GM21390 (cell line): ENCODE measurements at regions not wholly inside any gene's neighbourhood (a gene's known extent, or its start where the extent isn't known, plus 50 kb on each side); places are given as distances from the start of the nearest gene placed in this dataset.
"Not testable (repeated sequence)": the region's sequence is repeated elsewhere in the genome, so short reads cannot be mapped to it uniquely, and the experiment has no call there.

ENCODE experiments used
- ATAC-seq: cut with Tn5 transposase; IDR thresholded peaks from one replicate; pipeline ENCODE4 v1.9.1; 2021; ENCODE audit not compliant: unreplicated experiment

- ATAC-seq: no peak
Measured at GRCh38 chr2:61632276-61633169, 94.4 kb upstream of the XPO1 start.

GRCh38 chr2:61631321-61631720 is 93.2 kb upstream of the XPO1 start:
- ATAC-seq: no peak

GRCh38 chr2:61626827-61627226 is 88.7 kb upstream of the XPO1 start:
- no peak for ATAC-seq

- ATAC-seq: no peak
Measured at GRCh38 chr2:61623747-61624146, 85.6 kb upstream of the XPO1 start.

GRCh38 chr2:61620244-61621159 is 82.3 kb upstream of the XPO1 start:
- ATAC-seq: no peak

- no peak for ATAC-seq
Measured at GRCh38 chr2:61619561-61619960, 81.4 kb upstream of the XPO1 start.

- no peak for ATAC-seq
Measured at GRCh38 chr2:61617610-61618009, 79.5 kb upstream of the XPO1 start.

GRCh38 chr2:61605245-61605644 is 67.1 kb upstream of the XPO1 start:
- no peak for ATAC-seq

- no peak for ATAC-seq
Measured at GRCh38 chr2:61604433-61604832, 66.3 kb upstream of the XPO1 start.

- ATAC-seq: not testable (repeated sequence)
Measured at GRCh38 chr2:61598515-61599156, 60.5 kb upstream of the XPO1 start.

- ATAC-seq: no peak
Measured at GRCh38 chr2:61597300-61598289, 59.4 kb upstream of the XPO1 start.

GRCh38 chr2:61594201-61594600 is 56.0 kb upstream of the XPO1 start:
- ATAC-seq: not testable (repeated sequence)

- ATAC-seq: not testable (repeated sequence)
Measured at GRCh38 chr2:61593648-61594047, 55.5 kb upstream of the XPO1 start.

- no peak for ATAC-seq
Measured at GRCh38 chr2:61590214-61590613, 52.1 kb upstream of the XPO1 start.

- no peak for ATAC-seq
Measured at GRCh38 chr2:61588566-61588965, 50.4 kb upstream of the XPO1 start.
